ENCODE measurements at regions not wholly inside any gene's neighbourhood (a gene's known extent, or its start where the extent isn't known, plus 50 kb on each side); places are given as distances from the start of the nearest gene placed in this dataset.

DNA sequence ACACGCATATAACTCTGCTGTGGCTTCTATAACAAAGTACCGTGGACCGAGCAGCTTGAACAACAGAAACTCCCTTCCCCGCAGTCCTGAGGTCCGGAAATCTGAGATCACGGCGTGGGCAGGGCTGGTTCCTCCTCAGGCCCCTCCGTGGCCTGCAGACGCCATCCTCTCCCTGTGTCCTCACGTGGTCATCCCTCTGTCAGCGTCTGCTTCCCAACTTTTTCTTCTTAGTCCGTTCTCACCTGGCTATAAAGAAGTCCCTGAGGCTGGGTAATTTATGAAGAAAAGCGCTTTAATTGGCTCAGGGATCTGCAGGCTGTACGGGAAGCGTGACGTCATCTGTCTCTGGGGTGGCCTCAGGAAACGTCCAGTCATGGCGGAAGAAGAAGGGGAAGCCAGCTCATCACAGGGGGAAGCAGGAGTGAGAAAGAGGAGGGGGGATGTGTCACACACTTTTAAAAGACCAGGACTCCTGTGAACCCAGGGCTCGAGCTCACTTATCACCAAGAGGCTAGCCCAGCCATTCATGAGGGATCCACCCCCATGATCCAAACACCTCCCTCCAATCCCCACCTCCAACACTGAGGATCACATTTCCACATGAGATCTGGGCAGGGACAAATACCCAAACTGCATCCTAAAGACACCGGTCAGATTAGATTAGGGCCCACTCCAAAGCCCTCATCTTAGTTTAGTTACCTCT lies 91.2 kb upstream of the INSIG1 start:
- peak; percentile 83 for DNase-seq (ENCODE audit: extremely low read depth, insufficient read length)
- Histone ChIP-seq H3K4me3 (replicated peaks; ENCODE audit: low read depth, low read length) (peak overlapping the region; percentile 71), H3K27me3 (replicated peaks; ENCODE audit: control insufficient read depth, insufficient read depth, low read length) (no peaks in the 10 kb centered on the region), H3K36me3 (ENCODE audit: control insufficient read depth, insufficient read depth, low read length) (no peaks in the 10 kb centered on the region)
- TF ChIP-seq, protein P1, sequence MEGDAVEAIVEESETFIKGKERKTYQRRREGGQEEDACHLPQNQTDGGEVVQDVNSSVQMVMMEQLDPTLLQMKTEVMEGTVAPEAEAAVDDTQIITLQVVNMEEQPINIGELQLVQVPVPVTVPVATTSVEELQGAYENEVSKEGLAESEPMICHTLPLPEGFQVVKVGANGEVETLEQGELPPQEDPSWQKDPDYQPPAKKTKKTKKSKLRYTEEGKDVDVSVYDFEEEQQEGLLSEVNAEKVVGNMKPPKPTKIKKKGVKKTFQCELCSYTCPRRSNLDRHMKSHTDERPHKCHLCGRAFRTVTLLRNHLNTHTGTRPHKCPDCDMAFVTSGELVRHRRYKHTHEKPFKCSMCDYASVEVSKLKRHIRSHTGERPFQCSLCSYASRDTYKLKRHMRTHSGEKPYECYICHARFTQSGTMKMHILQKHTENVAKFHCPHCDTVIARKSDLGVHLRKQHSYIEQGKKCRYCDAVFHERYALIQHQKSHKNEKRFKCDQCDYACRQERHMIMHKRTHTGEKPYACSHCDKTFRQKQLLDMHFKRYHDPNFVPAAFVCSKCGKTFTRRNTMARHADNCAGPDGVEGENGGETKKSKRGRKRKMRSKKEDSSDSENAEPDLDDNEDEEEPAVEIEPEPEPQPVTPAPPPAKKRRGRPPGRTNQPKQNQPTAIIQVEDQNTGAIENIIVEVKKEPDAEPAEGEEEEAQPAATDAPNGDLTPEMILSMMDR (IDR thresholded peaks at IDR 0.05; ENCODE audit: insufficient read depth, low read length, poor library complexity, severe bottlenecking): no peak

DNA sequence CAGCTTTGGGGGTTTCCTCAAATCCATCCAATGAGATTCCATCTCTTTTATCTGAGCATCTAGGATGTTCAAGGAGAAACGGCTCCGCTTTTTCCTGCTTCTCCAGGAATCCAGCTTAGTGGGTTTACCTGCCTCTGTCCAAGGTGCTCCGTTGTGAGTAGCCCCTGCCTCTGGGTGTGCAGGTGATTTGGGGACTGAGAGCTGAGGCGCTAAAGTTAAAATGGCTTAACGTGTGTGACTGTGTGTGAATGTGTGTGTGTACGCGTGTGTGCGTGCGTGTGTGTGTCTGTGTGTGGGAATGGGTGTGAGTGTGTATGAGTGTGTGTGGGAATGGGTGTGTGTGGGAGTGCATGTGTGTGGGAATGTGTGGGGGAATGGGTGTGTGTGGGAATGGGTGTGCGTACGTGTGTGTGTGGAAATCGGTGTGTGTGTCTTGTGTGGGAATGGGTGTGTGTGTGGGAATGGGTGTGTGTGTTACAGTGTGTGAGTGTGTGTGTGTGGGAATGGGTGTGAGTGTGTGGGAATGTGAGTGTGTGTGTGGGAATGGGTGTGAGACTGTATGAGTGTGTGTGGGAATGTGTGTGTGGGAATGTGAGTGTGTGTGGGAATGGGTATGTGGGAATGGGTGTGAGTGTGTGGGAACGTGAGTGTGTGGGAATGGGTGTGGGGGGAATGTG lies 90.2 kb upstream of the INSIG1 start:
- DNase-seq (ENCODE audit: extremely low read depth, insufficient read length): no peak
- no peaks in the 10 kb centered on the region for H3K27me3 ChIP-seq (replicated peaks; ENCODE audit: control insufficient read depth, insufficient read depth, low read length)
- TF ChIP-seq, protein P1 (IDR thresholded peaks at IDR 0.05; ENCODE audit: insufficient read depth, low read length, poor library complexity, severe bottlenecking): no peak

DNA sequence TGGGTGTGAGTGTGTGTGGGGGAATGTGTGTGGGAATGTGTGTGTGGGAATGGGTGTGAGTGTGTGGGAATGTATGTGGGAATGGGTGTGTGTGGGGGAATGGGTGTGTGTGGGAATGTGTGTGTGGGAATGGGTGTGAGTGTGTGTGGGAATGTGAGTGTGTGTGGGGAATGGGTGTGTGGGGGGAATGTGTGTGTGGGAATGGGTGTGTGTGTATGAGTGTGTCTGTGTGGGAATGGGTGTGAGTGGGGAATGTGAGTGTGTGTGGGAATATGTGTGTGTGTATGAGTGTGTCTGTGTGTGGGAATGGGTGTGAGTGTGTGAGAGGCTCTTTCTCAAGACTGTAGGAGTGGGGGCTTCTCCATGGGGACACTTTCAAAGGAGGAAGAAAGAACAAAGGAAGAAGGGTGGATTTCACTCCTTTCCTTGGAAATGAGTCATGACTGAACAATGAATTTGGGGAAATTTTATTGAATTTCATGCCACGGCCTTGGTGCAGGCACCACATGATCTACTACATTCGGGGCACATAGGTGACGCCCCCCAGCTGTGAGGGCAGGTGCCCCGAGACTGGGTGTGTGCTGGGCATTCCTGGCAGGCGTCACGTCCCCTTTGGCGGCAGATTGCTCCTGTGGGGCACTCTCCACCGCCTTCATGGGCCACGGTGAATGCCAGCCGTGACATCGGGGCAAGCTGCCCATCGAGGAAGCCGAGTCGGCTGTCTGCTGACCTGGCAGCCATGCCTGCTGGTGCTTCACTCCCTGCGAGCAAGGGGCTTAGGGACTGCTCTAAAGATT lies 88.8 kb upstream of the INSIG1 start:
- DNase-seq (ENCODE audit: extremely low read depth, insufficient read length): no peak
- no peak overlapping the region for H3K4me3 ChIP-seq (replicated peaks; ENCODE audit: low read depth, low read length)
- no peaks in the 10 kb centered on the region for H3K27me3 ChIP-seq (replicated peaks; ENCODE audit: control insufficient read depth, insufficient read depth, low read length)
- no peaks in the 10 kb centered on the region for H3K36me3 ChIP-seq (ENCODE audit: control insufficient read depth, insufficient read depth, low read length)
- TF ChIP-seq, protein P1 (IDR thresholded peaks at IDR 0.05; ENCODE audit: insufficient read depth, low read length, poor library complexity, severe bottlenecking): no peak

More for the DNA sequence above, 90.2 kb upstream of the INSIG1 start:
- Histone ChIP-seq H3K4me3 (replicated peaks; ENCODE audit: low read depth, low read length) (no peak overlapping the region), H3K36me3 (ENCODE audit: control insufficient read depth, insufficient read depth, low read length) (no peaks in the 10 kb centered on the region)

- Histone ChIP-seq H3K36me3 (ENCODE audit: control insufficient read depth, insufficient read depth, low read length) (no peaks in the 10 kb centered on the region), H3K27me3 (replicated peaks; ENCODE audit: control insufficient read depth, insufficient read depth, low read length) (no peaks in the 10 kb centered on the region), H3K4me3 (replicated peaks; ENCODE audit: low read depth, low read length) (no peak overlapping the region)
- DNase-seq (ENCODE audit: extremely low read depth, insufficient read length): no peak
- TF ChIP-seq, protein P1 (IDR thresholded peaks at IDR 0.05; ENCODE audit: insufficient read depth, low read length, poor library complexity, severe bottlenecking): no peak
Measured at GRCh38 chr7:155209478-155210319, 88.0 kb upstream of the INSIG1 start.

- Histone ChIP-seq H3K27me3 (replicated peaks; ENCODE audit: control insufficient read depth, insufficient read depth, low read length) (no peaks in the 10 kb centered on the region), H3K4me3 (replicated peaks; ENCODE audit: low read depth, low read length) (no peak overlapping the region), H3K36me3 (ENCODE audit: control insufficient read depth, insufficient read depth, low read length) (no peaks in the 10 kb centered on the region)
- DNase-seq (ENCODE audit: extremely low read depth, insufficient read length): no peak
- TF ChIP-seq, protein P1 (IDR thresholded peaks at IDR 0.05; ENCODE audit: insufficient read depth, low read length, poor library complexity, severe bottlenecking): no peak
Measured at GRCh38 chr7:155210356-155210755, 87.3 kb upstream of the INSIG1 start.

Data from GM06990 (cell line).